Mesothelial cell of epicardium (in vitro differentiated cells): ENCODE measurements at regions not wholly inside any gene's neighbourhood (a gene's known extent, or its start where the extent isn't known, plus 50 kb on each side); places are given as distances from the start of the nearest gene placed in this dataset.

Source experiments
- DNase-seq, 2 experiments: peaks; one replicate each; pipeline ENCODE4 v3.0.0; 2021; ENCODE audit warnings: low spot score in 2 of 2; ENCODE audit not compliant: unreplicated experiment in 2 of 2
- H3K27ac Mint-ChIP-seq: 2 replicates; pipeline ENCODE4 v1.8.0; 2021; ENCODE audit warnings: mixed read lengths
- H3K27me3 Mint-ChIP-seq: 2 replicates; pipeline ENCODE4 v1.8.0; 2021; ENCODE audit warnings: low read depth, mixed read lengths
- H3K36me3 Mint-ChIP-seq: 2 replicates; pipeline ENCODE4 v1.8.0; 2021; ENCODE audit warnings: mixed read lengths
- H3K4me1 Mint-ChIP-seq: 2 replicates; pipeline ENCODE4 v1.8.0; 2021; ENCODE audit warnings: mixed read lengths
- H3K4me3 Mint-ChIP-seq: 2 replicates; pipeline ENCODE4 v1.8.0; 2021; ENCODE audit warnings: mild to moderate bottlenecking, moderate library complexity, mixed read lengths
- H3K9me3 Mint-ChIP-seq: 2 replicates; pipeline ENCODE4 v1.8.0; 2021; ENCODE audit warnings: mixed read lengths
- TF ChIP-seq, protein P1 (sequence below): fragments of 200-600 bp; sonication (generic); IDR thresholded peaks from one replicate; pipeline ENCODE4 v1.5.0; 2021; ENCODE audit warnings: antibody characterized with exemption; ENCODE audit not compliant: unreplicated experiment

DNA sequence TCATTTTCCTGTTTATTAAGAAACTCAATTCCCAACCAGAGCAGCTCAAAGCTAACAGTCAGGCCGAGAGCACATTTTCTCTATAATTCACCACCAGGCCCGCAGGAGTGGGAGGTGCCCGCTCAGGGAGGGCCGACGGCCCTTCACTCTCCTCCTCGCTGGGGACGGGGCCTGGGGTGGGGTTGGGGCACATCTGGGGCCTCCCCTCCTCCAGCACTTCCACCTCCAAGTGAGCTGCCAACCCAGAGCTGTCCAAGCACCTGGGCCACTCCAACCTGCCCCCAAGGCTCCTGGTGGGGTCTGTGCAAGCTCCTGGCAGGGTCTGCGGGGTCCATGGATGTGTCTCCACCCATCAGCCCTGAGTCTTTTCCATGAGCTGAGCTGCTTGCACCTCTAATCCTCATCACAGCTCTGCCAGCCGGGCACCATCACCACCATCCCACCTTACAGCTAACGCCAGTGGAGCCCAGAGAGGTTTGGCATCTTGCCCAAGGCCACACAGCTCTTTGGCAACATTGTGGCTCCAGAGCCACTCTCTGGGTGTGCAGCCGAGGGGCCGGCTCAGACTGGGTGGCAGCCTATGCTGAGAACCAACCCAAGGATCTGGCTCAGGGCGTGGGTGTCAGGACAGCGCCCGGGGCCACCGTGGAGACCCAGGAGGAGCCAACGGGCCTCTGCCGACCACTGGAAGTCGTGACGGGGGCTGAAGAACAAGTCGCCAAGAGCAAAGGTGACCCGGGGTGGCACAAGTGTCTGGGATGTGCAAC is 193.5 kb downstream of the BRD1 start:
- no peaks in the 10 kb centered on the region for H3K36me3 Mint-ChIP-seq
- H3K4me1 Mint-ChIP-seq, result peaks cover 4% of the 10 kb centered on the region
- H3K4me3 Mint-ChIP-seq, result no peak overlapping the region
- no peak for DNase-seq
- H3K27me3 Mint-ChIP-seq, result peaks cover 16% of the 10 kb centered on the region
- TF ChIP-seq, protein P1, sequence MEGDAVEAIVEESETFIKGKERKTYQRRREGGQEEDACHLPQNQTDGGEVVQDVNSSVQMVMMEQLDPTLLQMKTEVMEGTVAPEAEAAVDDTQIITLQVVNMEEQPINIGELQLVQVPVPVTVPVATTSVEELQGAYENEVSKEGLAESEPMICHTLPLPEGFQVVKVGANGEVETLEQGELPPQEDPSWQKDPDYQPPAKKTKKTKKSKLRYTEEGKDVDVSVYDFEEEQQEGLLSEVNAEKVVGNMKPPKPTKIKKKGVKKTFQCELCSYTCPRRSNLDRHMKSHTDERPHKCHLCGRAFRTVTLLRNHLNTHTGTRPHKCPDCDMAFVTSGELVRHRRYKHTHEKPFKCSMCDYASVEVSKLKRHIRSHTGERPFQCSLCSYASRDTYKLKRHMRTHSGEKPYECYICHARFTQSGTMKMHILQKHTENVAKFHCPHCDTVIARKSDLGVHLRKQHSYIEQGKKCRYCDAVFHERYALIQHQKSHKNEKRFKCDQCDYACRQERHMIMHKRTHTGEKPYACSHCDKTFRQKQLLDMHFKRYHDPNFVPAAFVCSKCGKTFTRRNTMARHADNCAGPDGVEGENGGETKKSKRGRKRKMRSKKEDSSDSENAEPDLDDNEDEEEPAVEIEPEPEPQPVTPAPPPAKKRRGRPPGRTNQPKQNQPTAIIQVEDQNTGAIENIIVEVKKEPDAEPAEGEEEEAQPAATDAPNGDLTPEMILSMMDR, result no peak
- H3K9me3 Mint-ChIP-seq, result no peaks in the 10 kb centered on the region
- H3K27ac Mint-ChIP-seq, result no peak overlapping the region

DNA sequence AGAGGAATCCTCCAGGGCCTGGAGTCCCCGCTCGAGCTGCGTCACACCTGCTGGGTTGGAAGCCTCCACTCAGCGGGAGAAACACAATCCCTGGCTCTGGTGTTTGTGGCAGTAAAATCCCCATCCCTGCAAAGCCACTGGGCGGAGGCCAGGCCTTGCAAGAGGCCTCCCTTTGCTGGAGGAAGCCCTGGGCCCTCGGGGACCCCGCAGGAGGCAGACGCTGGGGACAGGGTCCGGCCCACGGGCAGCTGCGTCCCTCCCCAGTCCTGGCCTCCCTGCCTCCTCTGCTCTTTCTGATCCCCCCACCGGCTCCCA is 194.7 kb downstream of the BRD1 start:
- H3K4me1 Mint-ChIP-seq, result peaks cover 8% of the 10 kb centered on the region
- no peak overlapping the region for H3K27ac Mint-ChIP-seq
- H3K36me3 Mint-ChIP-seq, result no peaks in the 10 kb centered on the region
- H3K9me3 Mint-ChIP-seq, result no peaks in the 10 kb centered on the region
- peaks cover 22% of the 10 kb centered on the region for H3K27me3 Mint-ChIP-seq
- TF ChIP-seq, protein P1, result no peak
- no peak overlapping the region for H3K4me3 Mint-ChIP-seq
- DNase-seq, result no peak

- peak overlapping the region; percentile 64 for H3K4me3 Mint-ChIP-seq
- peaks cover 22% of the 10 kb centered on the region for H3K27me3 Mint-ChIP-seq
- peaks cover 8% of the 10 kb centered on the region for H3K4me1 Mint-ChIP-seq
- TF ChIP-seq, protein P1, result peak; percentile 85
- H3K27ac Mint-ChIP-seq, result no peak overlapping the region
- peak; percentile 62 to 87 for DNase-seq
- H3K36me3 Mint-ChIP-seq, result no peaks in the 10 kb centered on the region
- H3K9me3 Mint-ChIP-seq, result no peaks in the 10 kb centered on the region
Measured at GRCh38 chr22:49632199-49633009, 195.3 kb downstream of the BRD1 start.

GRCh38 chr22:49630448-49630946 is 197.2 kb downstream of the BRD1 start:
- no peak for DNase-seq
- no peaks in the 10 kb centered on the region for H3K9me3 Mint-ChIP-seq
- peaks cover 22% of the 10 kb centered on the region for H3K27me3 Mint-ChIP-seq
- H3K27ac Mint-ChIP-seq, result no peak overlapping the region
- H3K4me3 Mint-ChIP-seq, result no peak overlapping the region
- peaks cover 8% of the 10 kb centered on the region for H3K4me1 Mint-ChIP-seq
- TF ChIP-seq, protein P1, result no peak
- H3K36me3 Mint-ChIP-seq, result no peaks in the 10 kb centered on the region

GRCh38 chr22:49629586-49630447 is 197.9 kb downstream of the BRD1 start:
- Mint-ChIP-seq H3K4me3 (no peak overlapping the region), H3K9me3 (no peaks in the 10 kb centered on the region), H3K4me1 (peaks cover 8% of the 10 kb centered on the region), H3K27me3 (peaks cover 26% of the 10 kb centered on the region), H3K36me3 (no peaks in the 10 kb centered on the region), H3K27ac (no peak overlapping the region)
- TF ChIP-seq, protein P1, result no peak
- no peak for DNase-seq
